GM12878 (cell line): ENCODE measurements at regions not wholly inside any gene's neighbourhood (a gene's known extent, or its start where the extent isn't known, plus 50 kb on each side); places are given as distances from the start of the nearest gene placed in this dataset.

Source experiments
- ATAC-seq: fragments of 200-7000 bp; cut with Tn5 transposase; 3 replicates; pipeline ENCODE4 v1.9.1; 2020; ENCODE audit warnings: mild to moderate bottlenecking, moderate library complexity
- BruUV-seq: library from RNA; stranded (reverse); fragments of 400-500 nt; replicated peaks from 2 replicates; lab custom pipeline; 2021; lab: Mats Ljungman, UMichigan
- CTCF ChIA-PET: fragments of 300-600 bp; sonication (Branson Sonifier 250); formaldehyde crosslinking; extraction: SDS; loops from one replicate; lab custom pipeline; 2021; ENCODE audit warnings: inconsistent platforms; lab: Yijun Ruan, JAX
- POLR2A ChIA-PET: fragments of 350-600 bp; formaldehyde crosslinking; extraction: SDS; loops from one replicate; lab custom pipeline; 2021; ENCODE audit warnings: inconsistent platforms; lab: Charles Lee
- RAD21 ChIA-PET: fragments of 300-600 bp; sonication (Branson Sonifier 250); formaldehyde crosslinking; loops from one replicate; lab custom pipeline; 2023; ENCODE audit warnings: antibody characterized with exemption; ENCODE audit not compliant: unreplicated experiment; lab: Charles Lee
- SMC1A ChIA-PET: fragments of 300-600 bp; sonication (Branson Sonifier 250); formaldehyde crosslinking; loops from one replicate; lab custom pipeline; 2023; ENCODE audit not compliant: unreplicated experiment, uncharacterized antibody; lab: Charles Lee
- DNase-seq: peaks from one replicate; pipeline ENCODE4 v3.0.0-alpha.2; 2011; ENCODE audit warnings: low read depth, low spot score
- FAIRE-seq: peaks from 3 replicates; lab custom pipeline; 2011; peaks lifted over from hg19 to GRCh38; lab: Jason Lieb, UNC
- H2AFZ ChIP-seq: 2 replicates; pipeline ENCODE4 v1.6.0; 2011; ENCODE audit warnings: low read depth, low read length, control low read depth; ENCODE audit not compliant: control insufficient read depth
- H3K27ac ChIP-seq: 2 replicates; pipeline ENCODE4 v1.5.1; 2011; ENCODE audit warnings: control low read depth; ENCODE audit not compliant: control insufficient read depth, insufficient read depth
- H3K27me3 ChIP-seq, 2 experiments: replicated peaks in 1 of 2; 2 replicates each; pipeline versions ENCODE4 v1.6.0 to v1.6.1; 2011; ENCODE audit warnings: low read length in 1 of 2; ENCODE audit not compliant: control insufficient read depth in 2 of 2, insufficient read depth in 2 of 2
- H3K36me3 ChIP-seq, 2 experiments: 2 replicates each; pipeline ENCODE4 v1.5.1; 2011; ENCODE audit warnings: low read length in 1 of 2; ENCODE audit not compliant: control insufficient read depth in 2 of 2, insufficient read depth in 2 of 2
- H3K4me1 ChIP-seq: 2 replicates; pipeline ENCODE4 v1.6.1; 2011; ENCODE audit warnings: mild to moderate bottlenecking, low read length, moderate library complexity, mixed read lengths; ENCODE audit not compliant: control insufficient read depth, insufficient read depth
- H3K4me2 ChIP-seq: 2 replicates; pipeline ENCODE4 v1.6.0; 2011; ENCODE audit warnings: control low read depth; ENCODE audit not compliant: control insufficient read depth, insufficient read depth
- H3K4me3 ChIP-seq: fragments of 200-600 bp; sonication (generic); 2 replicates; pipeline ENCODE4 v1.5.1; 2016
- H3K79me2 ChIP-seq: 2 replicates; pipeline ENCODE4 v1.6.0; 2011; ENCODE audit warnings: low read length; ENCODE audit not compliant: control insufficient read depth, insufficient read depth
- H3K9ac ChIP-seq: 2 replicates; pipeline ENCODE4 v1.8.0; 2011; ENCODE audit warnings: low read length, control low read depth, mixed read lengths; ENCODE audit not compliant: control insufficient read depth, insufficient read depth
- H3K9me3 ChIP-seq: replicated peaks from 3 replicates; pipeline ENCODE4 v1.5.1; 2011; ENCODE audit warnings: mild to moderate bottlenecking, low read length; ENCODE audit not compliant: control insufficient read depth, insufficient read depth
- H4K20me1 ChIP-seq: 2 replicates; pipeline ENCODE4 v1.6.0; 2011; ENCODE audit not compliant: control insufficient read depth, insufficient read depth
- LARP7 ChIP-seq: fragments of 450-650 bp; IDR thresholded peaks from 2 replicates; pipeline ENCODE4 v1.6.1; 2017; ENCODE audit warnings: mild to moderate bottlenecking
- NFIC ChIP-seq: IDR thresholded peaks from 2 replicates; pipeline ENCODE4 v1.6.1; 2012; ENCODE audit warnings: low read depth, mild to moderate bottlenecking, inconsistent platforms, low read length, moderate library complexity
- SMAD5 ChIP-seq: IDR thresholded peaks from 2 replicates; pipeline ENCODE4 v1.6.1; 2016; ENCODE audit warnings: antibody characterized with exemption, low read depth
- STAT3 ChIP-seq: IDR thresholded peaks from 2 replicates; pipeline ENCODE4 v1.6.1; 2011; ENCODE audit warnings: low read depth, low read length, improper control_type of control experiment
- USF1 ChIP-seq: IDR thresholded peaks from 2 replicates; pipeline ENCODE4 v1.6.1; 2011; ENCODE audit warnings: borderline replicate concordance, low read depth, mild to moderate bottlenecking, moderate library complexity, mixed read lengths, low read length; ENCODE audit not compliant: insufficient read depth; ENCODE audit errors: extremely low read length
- ZSCAN29 ChIP-seq: fragments of 450-650 bp; IDR thresholded peaks from 2 replicates; pipeline ENCODE4 v1.6.1; 2017; ENCODE audit warnings: mild to moderate bottlenecking, moderate library complexity
- ZZZ3 ChIP-seq: IDR thresholded peaks from 2 replicates; pipeline ENCODE4 v1.6.1; 2011; ENCODE audit warnings: low read depth; ENCODE audit not compliant: control insufficient read depth, insufficient read length
- WGBS: methylation state at CpG from one replicate; pipeline ENCODE4 v1.1.6; 2016; ENCODE audit warnings: low lambda C conversion rate; ENCODE audit not compliant: insufficient replicate concordance, insufficient coverage; ENCODE audit errors: missing lambda C conversion rate; 5-methylcytosine and 5-hydroxymethylcytosine counted together
- in situ Hi-C: fragments of 300-500 bp; cut with MboI; formaldehyde crosslinking; loops from 9 replicates; pipeline ENCODE4 v1.14.3; 2018; ENCODE audit warnings: mixed read lengths
- intact Hi-C: fragments of 100-400 bp; cut with micrococcal nuclease; formaldehyde crosslinking; loops from one replicate; pipeline ENCODE4 v1.14.2; 2022; ENCODE audit not compliant: unreplicated experiment
- TF ChIP-seq, protein P1 (sequence below): fragments of 450-650 bp; IDR thresholded peaks from 2 replicates; pipeline ENCODE4 v1.6.1; 2018; ENCODE audit warnings: mild to moderate bottlenecking, low read depth, moderate library complexity; ENCODE audit not compliant: partially characterized antibody
- TF ChIP-seq, protein P2 (sequence below): IDR thresholded peaks from 2 replicates; pipeline ENCODE4 v1.6.1; 2011; ENCODE audit warnings: mild to moderate bottlenecking, low read depth, low read length, moderate library complexity; ENCODE audit not compliant: insufficient replicate concordance
- TF ChIP-seq, protein P3 (sequence below): IDR thresholded peaks from 2 replicates; pipeline ENCODE4 v1.6.1; 2011; ENCODE audit warnings: borderline replicate concordance, low read depth, mild to moderate bottlenecking, moderate library complexity, low read length; ENCODE audit not compliant: insufficient read depth, poor library complexity, severe bottlenecking
- TF ChIP-seq, protein P4 (sequence below): fragments of 450-650 bp; IDR thresholded peaks from 2 replicates; pipeline ENCODE4 v1.6.1; 2017; ENCODE audit warnings: mild to moderate bottlenecking, moderate library complexity

GRCh38 chr22:47277531-47277930 is 515.1 kb downstream of the TBC1D22A start:
- no peak for FAIRE-seq
- ATAC-seq = no peak

More at GRCh38 chr22:47277531-47277930, 515.1 kb downstream of the TBC1D22A start:
- Histone ChIP-seq H3K27ac (no peak overlapping the region), H3K4me2 (no peak overlapping the region), H3K79me2 (no peaks in the 10 kb centered on the region), H2AFZ (no peak overlapping the region), H3K9me3 (no peaks in the 10 kb centered on the region), H3K27me3 (no peaks in the 10 kb centered on the region), H3K36me3 (no peaks in the 10 kb centered on the region), H3K9ac (no peak overlapping the region), H4K20me1 (no peaks in the 10 kb centered on the region), H3K4me1 (no peaks in the 10 kb centered on the region), H3K4me3 (no peak overlapping the region)
- TF ChIP-seq, protein P1, sequence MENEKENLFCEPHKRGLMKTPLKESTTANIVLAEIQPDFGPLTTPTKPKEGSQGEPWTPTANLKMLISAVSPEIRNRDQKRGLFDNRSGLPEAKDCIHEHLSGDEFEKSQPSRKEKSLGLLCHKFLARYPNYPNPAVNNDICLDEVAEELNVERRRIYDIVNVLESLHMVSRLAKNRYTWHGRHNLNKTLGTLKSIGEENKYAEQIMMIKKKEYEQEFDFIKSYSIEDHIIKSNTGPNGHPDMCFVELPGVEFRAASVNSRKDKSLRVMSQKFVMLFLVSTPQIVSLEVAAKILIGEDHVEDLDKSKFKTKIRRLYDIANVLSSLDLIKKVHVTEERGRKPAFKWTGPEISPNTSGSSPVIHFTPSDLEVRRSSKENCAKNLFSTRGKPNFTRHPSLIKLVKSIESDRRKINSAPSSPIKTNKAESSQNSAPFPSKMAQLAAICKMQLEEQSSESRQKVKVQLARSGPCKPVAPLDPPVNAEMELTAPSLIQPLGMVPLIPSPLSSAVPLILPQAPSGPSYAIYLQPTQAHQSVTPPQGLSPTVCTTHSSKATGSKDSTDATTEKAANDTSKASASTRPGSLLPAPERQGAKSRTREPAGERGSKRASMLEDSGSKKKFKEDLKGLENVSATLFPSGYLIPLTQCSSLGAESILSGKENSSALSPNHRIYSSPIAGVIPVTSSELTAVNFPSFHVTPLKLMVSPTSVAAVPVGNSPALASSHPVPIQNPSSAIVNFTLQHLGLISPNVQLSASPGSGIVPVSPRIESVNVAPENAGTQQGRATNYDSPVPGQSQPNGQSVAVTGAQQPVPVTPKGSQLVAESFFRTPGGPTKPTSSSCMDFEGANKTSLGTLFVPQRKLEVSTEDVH = no peak
- TF ChIP-seq ZSCAN29 (no peak), USF1 (no peak), STAT3 (no peak), ZZZ3 (no peak), NFIC (no peak), SMAD5 (no peak), LARP7 (no peak)
- TF ChIP-seq, protein P2, sequence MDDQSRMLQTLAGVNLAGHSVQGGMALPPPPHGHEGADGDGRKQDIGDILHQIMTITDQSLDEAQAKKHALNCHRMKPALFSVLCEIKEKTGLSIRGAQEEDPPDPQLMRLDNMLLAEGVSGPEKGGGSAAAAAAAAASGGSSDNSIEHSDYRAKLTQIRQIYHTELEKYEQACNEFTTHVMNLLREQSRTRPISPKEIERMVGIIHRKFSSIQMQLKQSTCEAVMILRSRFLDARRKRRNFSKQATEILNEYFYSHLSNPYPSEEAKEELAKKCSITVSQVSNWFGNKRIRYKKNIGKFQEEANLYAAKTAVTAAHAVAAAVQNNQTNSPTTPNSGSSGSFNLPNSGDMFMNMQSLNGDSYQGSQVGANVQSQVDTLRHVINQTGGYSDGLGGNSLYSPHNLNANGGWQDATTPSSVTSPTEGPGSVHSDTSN = no peak
- TF ChIP-seq, protein P3, sequence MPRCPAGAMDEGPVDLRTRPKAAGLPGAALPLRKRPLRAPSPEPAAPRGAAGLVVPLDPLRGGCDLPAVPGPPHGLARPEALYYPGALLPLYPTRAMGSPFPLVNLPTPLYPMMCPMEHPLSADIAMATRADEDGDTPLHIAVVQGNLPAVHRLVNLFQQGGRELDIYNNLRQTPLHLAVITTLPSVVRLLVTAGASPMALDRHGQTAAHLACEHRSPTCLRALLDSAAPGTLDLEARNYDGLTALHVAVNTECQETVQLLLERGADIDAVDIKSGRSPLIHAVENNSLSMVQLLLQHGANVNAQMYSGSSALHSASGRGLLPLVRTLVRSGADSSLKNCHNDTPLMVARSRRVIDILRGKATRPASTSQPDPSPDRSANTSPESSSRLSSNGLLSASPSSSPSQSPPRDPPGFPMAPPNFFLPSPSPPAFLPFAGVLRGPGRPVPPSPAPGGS = no peak
- TF ChIP-seq, protein P4, sequence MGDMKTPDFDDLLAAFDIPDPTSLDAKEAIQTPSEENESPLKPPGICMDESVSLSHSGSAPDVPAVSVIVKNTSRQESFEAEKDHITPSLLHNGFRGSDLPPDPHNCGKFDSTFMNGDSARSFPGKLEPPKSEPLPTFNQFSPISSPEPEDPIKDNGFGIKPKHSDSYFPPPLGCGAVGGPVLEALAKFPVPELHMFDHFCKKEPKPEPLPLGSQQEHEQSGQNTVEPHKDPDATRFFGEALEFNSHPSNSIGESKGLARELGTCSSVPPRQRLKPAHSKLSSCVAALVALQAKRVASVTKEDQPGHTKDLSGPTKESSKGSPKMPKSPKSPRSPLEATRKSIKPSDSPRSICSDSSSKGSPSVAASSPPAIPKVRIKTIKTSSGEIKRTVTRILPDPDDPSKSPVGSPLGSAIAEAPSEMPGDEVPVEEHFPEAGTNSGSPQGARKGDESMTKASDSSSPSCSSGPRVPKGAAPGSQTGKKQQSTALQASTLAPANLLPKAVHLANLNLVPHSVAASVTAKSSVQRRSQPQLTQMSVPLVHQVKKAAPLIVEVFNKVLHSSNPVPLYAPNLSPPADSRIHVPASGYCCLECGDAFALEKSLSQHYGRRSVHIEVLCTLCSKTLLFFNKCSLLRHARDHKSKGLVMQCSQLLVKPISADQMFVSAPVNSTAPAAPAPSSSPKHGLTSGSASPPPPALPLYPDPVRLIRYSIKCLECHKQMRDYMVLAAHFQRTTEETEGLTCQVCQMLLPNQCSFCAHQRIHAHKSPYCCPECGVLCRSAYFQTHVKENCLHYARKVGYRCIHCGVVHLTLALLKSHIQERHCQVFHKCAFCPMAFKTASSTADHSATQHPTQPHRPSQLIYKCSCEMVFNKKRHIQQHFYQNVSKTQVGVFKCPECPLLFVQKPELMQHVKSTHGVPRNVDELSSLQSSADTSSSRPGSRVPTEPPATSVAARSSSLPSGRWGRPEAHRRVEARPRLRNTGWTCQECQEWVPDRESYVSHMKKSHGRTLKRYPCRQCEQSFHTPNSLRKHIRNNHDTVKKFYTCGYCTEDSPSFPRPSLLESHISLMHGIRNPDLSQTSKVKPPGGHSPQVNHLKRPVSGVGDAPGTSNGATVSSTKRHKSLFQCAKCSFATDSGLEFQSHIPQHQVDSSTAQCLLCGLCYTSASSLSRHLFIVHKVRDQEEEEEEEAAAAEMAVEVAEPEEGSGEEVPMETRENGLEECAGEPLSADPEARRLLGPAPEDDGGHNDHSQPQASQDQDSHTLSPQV = no peak
- DNase-seq = no peak
- 39% methylated on average over 9 of the region's 9 CpGs for whole genome bisulfite sequencing
- ChIA-PET CTCF (no interaction called here), RAD21 (no interaction called here), SMC1A (no interaction called here), POLR2A (no interaction called here)
- intact Hi-C loops (no loop called here), in situ Hi-C loops (no loop called here)
- BruUV-seq = no TSS peak
